ENCODE measurements at regions not wholly inside any gene's neighbourhood (a gene's known extent, or its start where the extent isn't known, plus 50 kb on each side); places are given as distances from the start of the nearest gene placed in this dataset.

GRCh38 chr7:153396475-153396874 is 636.9 kb downstream of the ACTR3B start:
- no peak for DNase-seq (ENCODE audit: low read depth)
- H3K4me3 ChIP-seq (ENCODE audit: low read depth, low read length), result no peak overlapping the region
- no peak for TF ChIP-seq CTCF (IDR thresholded peaks at IDR 0.05; ENCODE audit: insufficient read depth, low read depth, low read length)

GRCh38 chr7:153397459-153397858 is 637.9 kb downstream of the ACTR3B start:
- no peak for TF ChIP-seq CTCF (IDR thresholded peaks at IDR 0.05; ENCODE audit: insufficient read depth, low read depth, low read length)
- no peak for DNase-seq (ENCODE audit: low read depth)
- H3K4me3 ChIP-seq (ENCODE audit: low read depth, low read length), result no peak overlapping the region

- no peak overlapping the region for H3K4me3 ChIP-seq (ENCODE audit: low read depth, low read length)
- no peak for DNase-seq (ENCODE audit: low read depth)
- TF ChIP-seq CTCF (IDR thresholded peaks at IDR 0.05; ENCODE audit: insufficient read depth, low read depth, low read length), result no peak
Measured at GRCh38 chr7:153397906-153398305, 638.4 kb downstream of the ACTR3B start.

GRCh38 chr7:153398370-153398769 is 638.8 kb downstream of the ACTR3B start:
- TF ChIP-seq CTCF (IDR thresholded peaks at IDR 0.05; ENCODE audit: insufficient read depth, low read depth, low read length), result no peak
- DNase-seq (ENCODE audit: low read depth), result no peak
- H3K4me3 ChIP-seq (ENCODE audit: low read depth, low read length), result no peak overlapping the region

- no peak for DNase-seq (ENCODE audit: low read depth)
- no peak overlapping the region for H3K4me3 ChIP-seq (ENCODE audit: low read depth, low read length)
- no peak for TF ChIP-seq CTCF (IDR thresholded peaks at IDR 0.05; ENCODE audit: insufficient read depth, low read depth, low read length)
Measured at GRCh38 chr7:153398789-153399553, 639.4 kb downstream of the ACTR3B start.

GRCh38 chr7:153399554-153399940 is 640.0 kb downstream of the ACTR3B start:
- DNase-seq (ENCODE audit: low read depth), result no peak
- no peak for TF ChIP-seq CTCF (IDR thresholded peaks at IDR 0.05; ENCODE audit: insufficient read depth, low read depth, low read length)
- H3K4me3 ChIP-seq (ENCODE audit: low read depth, low read length), result no peak overlapping the region
